Putamen (tissue), 1 donor: ENCODE measurements at regions not wholly inside any gene's neighbourhood (a gene's known extent, or its start where the extent isn't known, plus 50 kb on each side); places are given as distances from the start of the nearest gene placed in this dataset.

Experiments used
- DNase-seq: peaks from one replicate; pipeline ENCODE4 v3.0.0-alpha.2; 2016; ENCODE audit warnings: low spot score

DNA sequence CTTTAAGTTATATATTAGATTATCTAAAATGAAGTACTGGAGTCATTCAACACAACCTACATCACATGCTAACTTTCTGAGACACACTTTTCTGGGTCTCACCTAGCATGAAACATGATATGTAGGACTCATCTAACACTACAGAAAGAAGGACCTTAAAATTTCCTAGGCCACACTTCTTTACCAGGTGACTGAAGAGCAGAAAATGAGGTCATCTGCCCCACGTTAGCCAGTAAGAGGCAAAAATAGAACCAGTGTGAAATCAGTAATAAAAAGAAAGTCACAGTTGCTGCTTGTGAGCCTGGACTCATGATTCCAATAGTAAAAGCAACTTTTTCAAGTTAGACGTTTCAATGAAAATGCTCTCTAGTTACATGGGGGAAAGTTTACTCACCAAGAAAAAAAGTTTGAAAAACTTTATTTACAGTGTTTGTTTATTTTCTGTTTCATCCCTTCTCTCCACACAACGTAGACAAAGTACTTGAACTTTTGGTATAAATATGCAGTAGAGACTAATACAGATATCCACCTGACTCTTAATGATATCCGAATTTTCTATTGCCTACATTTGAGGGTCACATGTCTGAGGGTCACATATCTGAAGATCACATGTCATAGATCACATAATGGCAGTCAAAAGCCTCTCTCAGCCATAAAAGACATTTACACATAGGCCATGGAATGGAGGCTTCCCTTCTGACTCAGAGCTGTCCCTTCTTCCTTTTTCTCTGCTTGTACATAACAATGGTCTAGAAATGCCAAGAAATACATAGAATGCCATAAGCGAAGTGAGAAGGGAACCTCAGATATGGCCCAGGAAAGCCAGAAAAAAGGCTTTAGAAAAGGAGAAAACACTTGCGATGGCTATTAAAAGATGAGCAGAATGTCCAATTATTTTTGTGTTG is 362.9 kb downstream of the ZEB2 start:
- DNase-seq, result no peak

GRCh38 chr2:144154205-144154604 is 365.7 kb downstream of the ZEB2 start:
- no peak for DNase-seq

DNA sequence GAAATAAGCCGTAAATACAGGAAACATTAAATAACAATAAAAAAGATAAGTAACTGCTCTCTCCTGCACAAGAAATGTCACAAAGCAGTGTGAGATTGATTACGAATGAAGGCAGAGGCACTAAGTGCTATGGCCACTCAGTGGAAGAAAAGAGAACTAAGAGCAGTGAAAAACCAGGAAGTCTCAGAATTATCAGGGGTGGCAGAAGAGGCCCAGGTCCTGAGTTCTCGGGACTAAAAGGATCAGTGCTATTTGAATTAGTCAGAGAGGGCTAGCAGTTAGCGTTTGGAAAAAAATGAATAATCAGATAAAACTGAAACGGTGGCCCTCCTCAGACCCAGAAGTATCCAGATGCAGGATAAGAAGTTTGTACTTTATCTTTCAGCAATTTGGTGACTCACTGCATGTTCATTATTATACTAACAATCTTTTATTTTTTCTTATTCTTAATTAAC is 367.1 kb downstream of the ZEB2 start:
- DNase-seq, result no peak

GRCh38 chr2:144151851-144152250 is 368.1 kb downstream of the ZEB2 start:
- no peak for DNase-seq

- no peak for DNase-seq
Observed at GRCh38 chr2:144151405-144151804, 368.5 kb downstream of the ZEB2 start.

DNA sequence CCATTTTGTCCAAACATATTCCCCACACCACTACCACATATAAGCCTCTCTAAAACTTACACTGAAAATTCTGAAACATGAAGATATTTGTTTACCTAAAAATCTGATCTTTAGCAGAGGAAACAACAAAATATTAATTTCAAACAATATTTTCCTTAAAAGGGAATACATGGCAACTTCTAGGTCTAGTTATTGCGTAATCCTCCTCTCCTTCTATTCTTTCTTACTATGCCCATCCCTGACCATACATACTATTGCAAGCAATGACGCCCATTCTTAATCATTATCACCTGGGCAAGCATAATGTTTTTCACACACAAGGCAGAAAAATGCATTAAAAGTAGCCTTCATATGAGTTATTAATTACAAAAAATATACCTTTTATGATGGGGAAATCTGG is 372.6 kb downstream of the ZEB2 start:
- no peak for DNase-seq

DNA sequence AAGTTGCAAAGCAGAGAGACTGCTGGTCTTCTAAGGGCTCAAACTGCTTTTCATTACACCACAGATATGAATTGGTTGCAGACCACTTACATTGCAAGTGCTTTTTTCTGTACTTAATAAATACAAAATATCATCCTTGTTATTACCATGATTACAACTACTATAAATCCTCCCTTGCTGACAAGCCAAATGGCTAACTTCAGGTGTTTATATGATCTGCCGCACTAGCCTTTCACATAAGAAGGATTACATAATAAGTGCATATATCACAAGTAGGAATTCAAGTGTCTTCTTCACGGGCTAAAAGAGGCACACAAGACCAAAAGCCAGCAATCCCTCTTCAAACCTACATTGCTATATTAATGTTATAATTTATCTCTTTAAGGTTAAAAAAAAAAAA is 373.0 kb downstream of the ZEB2 start:
- DNase-seq, result no peak

- no peak for DNase-seq
Observed at GRCh38 chr2:144146076-144146475, 373.8 kb downstream of the ZEB2 start.

DNA sequence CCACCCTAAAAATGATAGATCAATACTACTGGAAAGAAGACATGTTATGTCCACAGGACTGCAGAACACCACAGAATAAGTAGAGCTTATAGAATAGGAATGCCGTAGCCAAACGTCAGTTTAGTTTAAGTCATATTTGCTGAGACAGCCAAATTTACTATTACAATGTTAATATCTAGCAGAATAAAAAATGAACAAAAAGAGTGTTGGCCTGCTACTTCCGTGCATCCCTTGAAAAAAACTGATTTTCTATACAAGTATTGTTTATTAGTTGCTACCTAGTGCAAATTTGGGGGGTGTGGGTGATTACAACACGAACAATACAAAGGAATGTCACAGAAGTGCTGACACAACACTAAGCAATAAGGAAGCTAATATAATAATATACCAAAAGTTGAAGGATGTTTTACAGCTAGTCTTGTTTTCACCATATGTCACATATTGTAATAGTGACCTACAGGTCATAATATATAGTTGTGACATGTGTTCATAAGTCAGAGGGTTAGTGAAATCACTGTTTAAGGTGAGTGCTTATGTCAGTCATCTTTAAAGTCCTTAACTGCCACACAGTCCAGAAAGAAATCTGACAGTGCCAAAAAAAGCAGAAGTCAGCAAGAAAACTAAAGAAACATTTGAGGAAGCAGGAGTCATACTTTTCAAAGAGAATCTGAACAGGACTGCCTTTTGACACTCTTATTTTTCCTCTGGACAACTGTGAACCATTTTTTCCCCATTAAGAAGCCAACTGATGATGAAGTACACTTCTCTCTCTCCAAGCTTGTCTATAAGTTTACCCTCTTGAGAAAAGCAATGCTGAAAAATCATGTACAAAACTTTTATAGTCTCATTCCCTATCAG is 376.4 kb downstream of the ZEB2 start:
- no peak for DNase-seq

DNA sequence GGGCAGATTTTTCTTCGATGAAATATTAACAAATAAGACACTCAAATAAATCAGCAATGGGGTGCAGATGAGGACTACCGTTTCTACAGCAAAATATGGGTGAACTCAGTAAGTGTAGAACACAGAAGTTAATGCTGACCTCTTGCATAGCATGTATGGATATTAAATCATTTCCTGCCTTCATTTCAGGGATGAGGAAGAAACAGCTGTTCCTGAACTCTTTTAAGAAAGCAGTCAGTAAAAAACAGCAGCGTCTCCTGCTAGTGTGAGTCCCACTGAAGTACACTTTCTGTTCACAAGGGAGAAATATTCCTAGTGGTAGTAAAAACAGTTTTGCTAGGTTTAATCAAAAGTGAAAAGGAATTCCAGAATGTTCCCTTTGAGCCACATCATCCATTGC is 379.0 kb downstream of the ZEB2 start:
- DNase-seq, result no peak

DNA sequence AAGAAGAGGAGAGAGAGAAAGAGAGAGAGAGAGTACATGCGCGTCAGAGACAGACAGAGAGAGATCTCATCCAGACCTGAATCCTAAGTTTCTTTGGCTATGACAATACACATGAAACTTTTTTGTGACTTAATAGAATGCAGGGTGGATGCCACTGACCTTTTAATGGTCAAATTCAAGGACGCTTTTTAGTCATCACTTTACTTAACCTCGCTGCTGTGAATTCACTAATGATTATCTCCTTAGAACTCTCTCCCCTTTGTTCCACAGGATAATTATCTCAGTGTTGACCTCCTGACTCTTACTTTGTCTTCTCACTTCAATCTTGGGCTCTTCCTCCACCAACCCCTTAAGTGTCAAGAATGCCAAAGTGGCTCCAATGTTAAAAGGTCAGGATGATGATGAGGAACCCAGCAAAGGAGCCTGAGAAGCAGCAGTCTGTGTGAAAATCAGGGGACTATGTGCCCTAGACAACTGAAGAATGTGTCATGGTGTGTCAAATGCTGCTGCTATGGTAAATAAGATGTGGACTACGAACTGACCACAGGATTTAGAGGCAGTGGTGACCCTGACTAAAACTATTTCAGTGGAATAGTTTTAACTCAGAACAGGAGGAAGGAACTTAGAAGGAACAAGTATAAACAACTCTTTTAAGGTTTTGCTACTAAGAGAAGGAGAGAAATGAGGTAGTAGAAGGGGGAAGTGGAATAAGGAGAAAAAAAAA is 382.1 kb downstream of the ZEB2 start:
- DNase-seq, result no peak

- no peak for DNase-seq
Observed at GRCh38 chr2:144137272-144137671, 382.6 kb downstream of the ZEB2 start.

DNA sequence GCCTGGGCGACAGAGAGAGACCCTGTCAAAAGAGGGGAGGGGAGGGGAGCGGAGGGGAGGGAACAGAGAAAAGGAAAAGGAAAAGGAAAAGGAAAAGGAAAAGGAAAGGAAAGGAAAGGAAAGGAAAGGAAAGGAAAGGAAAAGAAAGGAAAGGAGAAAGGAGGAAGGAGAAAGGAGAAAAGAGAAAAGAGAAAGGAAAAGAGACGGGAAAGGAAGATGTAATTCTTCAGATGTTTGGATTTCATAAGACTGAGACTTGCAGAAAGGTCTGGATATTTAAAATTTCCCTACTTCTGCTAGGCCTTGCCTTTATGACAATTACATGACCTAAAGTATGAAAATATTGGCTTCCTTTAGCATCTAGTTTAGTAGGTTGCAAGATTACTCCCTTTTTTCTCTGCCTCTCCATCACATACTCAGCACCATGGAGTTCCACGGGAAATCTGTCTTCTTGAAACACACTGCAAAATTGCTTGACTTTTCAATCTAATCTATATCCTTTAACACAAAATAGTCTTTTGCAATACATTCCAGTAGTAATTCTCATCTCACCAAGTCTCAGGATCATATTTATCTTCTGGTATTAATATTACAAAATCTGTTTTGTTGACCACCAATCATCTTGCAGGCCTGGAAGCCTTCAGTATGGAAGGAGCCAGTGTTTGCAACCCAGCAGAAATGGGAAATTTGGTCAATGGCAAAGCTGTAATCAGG is 383.5 kb downstream of the ZEB2 start:
- DNase-seq, result no peak

DNA sequence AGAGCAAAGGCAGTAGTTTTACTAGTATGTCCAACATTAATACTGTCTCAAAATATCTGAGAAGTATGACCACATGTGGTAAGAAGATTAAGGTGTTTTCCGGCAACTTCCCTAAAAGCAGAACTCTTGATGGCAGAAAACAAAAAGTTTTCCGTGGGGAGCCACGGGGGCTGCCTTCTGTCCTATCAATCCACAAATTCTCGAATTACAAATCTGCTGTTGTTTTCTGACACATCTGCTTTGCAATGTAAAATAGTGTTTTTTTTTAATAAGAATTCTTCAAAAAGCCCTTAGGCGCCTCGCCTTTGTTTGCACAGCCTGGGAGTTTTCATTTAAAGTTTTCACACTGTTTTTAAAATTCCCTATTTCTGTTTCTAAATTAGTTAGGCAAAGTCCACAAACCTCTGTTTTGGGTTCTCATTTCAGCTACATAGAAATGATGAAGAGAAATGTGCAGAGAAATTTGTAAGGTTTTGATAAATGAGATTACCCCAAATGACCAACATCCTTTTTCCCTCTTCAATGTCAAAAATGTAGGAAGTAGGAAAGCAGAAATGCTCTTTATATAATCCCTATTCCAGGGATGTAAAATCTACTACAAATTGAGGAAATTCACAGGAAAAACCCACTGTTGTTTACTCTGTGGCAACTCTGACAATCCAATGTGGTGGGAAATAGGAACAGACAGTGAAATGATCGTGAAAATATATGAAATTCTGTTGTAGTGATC is 385.8 kb downstream of the ZEB2 start:
- DNase-seq, result no peak

DNA sequence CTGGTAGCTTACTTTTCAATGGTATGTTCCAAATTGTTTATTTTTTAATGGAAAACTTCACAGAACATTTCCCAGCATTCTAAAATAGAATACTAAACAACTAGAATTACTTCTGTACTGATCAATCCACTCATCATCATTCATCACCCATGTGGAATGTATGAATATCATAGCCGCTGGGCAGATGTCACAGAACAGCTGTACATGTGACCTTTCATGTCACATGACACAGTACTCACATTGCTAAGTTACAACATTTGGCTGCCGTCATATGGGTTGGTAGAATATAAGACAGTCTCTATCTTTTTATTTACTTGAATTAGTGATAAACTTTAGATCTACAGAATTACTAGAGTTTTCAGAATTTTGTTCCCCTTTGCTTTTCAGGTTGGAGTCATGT is 387.6 kb downstream of the ZEB2 start:
- DNase-seq, result no peak

DNA sequence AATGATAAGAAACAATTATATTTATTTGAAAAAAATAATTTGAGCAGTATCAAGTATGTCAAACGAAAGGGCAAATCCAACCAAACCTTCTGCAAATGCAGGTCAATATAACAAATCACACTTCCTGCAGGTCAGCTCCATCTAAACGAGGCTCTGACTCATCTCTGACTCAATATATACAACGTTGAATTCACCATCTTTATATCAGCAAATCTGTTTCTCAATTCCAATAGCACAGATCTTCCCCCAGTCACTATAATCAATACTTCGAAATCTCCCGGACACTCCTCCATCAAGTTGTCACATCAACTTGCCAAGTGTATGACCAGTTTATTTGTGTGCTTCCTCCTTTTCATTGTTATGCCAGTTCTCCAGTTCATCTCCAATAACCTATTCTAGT is 388.9 kb downstream of the ZEB2 start:
- no peak for DNase-seq

DNA sequence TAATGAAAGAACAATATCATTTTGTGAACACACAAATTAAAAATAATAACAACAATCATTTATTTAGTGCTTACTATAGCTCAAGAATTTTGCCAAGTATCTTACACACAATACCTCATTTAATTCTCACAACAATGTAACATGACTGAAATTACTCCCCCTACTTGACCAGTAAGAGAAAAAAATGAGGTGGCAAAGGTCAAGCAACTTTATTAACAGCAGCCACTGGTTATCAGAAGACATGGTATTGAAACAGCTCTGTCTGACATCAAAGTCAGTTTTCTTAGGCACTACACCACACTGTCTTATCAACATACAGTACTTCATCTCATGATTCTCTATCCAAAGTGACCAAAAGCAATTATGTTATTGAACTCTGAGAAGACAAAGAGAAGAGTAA is 389.4 kb downstream of the ZEB2 start:
- DNase-seq, result no peak

DNA sequence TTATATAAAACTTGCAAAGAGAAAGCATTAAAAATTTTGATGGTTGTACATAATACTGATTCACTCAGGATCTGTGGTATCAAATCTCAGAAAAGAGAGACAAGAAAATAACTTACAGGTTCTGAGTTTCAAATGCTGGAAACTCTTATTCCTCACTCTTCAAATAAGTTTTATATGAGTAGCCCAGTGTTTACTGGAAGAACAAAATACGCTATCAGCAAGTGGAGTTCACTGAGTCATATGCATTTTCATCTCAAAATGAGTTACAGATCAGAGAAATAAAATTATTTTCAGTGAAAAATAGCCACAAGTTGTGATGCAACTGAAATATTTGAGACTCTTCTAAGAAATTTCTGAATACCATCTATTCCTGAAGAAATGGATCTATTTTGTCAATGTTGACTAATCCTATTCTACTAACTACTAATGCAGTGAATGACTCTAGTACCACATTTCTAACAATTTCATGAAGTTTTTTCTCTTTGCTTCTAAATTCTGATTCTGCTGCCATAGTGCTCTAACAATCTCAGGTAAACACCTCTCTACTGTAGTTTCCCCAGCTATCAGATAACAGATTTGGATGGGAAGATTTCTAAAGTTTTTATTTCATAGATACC is 391.7 kb downstream of the ZEB2 start:
- DNase-seq, result no peak

DNA sequence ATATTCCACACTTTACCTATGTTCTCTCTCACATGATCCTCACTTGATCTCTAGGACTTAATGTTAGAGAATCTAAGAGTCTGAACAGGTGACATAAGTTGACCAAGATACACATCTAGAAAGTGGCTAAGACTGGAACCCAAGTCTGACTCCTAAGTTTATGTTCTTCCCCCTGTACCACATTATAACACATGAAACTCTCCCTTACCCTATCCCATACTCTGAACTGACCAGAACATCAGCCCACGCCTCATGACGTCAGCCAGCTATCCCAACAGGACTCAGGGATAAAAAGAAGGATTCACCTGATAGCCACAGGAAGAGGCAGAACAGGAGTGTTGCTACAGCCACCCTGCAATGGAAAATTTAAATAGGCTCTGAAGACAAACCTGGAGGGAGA is 392.2 kb downstream of the ZEB2 start:
- no peak for DNase-seq

GRCh38 chr2:144126302-144126701 is 393.6 kb downstream of the ZEB2 start:
- no peak for DNase-seq

- no peak for DNase-seq
Observed at GRCh38 chr2:144125751-144126150, 394.2 kb downstream of the ZEB2 start.
